ENCODE measurements at regions not wholly inside any gene's neighbourhood (a gene's known extent, or its start where the extent isn't known, plus 50 kb on each side); places are given as distances from the start of the nearest gene placed in this dataset.

GRCh38 chr3:90087703-90088102 lies 980.3 kb downstream of the EPHA3 start:
- intact Hi-C loops (cut with micrococcal nuclease; ENCODE audit: unreplicated experiment): no loop called here
- in situ Hi-C loops (cut with HindIII; ENCODE audit: extremely low pct_ligation_motif_present, low pct_unique_long_range_greater_than_20kb): no loop called here
- Histone ChIP-seq H3K9me3 (ENCODE audit: low read length) (no peaks in the 10 kb centered on the region), H3K4me1 (ENCODE audit: insufficient read depth, low read length) (no peaks in the 10 kb centered on the region), H2AFZ (ENCODE audit: low read length) (no peak overlapping the region), H3K36me3 (replicated peaks in 1 of 2; ENCODE audit: control insufficient read depth in 1 of 2, insufficient read depth in 2 of 2, low read length in 2 of 2) (no peaks in the 10 kb centered on the region), H4K20me1 (ENCODE audit: insufficient read depth, low read length) (no peaks in the 10 kb centered on the region), H3K4me3 (replicated peaks in 1 of 3; ENCODE audit: insufficient read depth in 1 of 3, low read depth in 2 of 3, low read length in 3 of 3) (no peak overlapping the region), H3K27ac (ENCODE audit: extremely low read length, insufficient read depth, low read length) (no peak overlapping the region), H3K4me2 (ENCODE audit: low read depth, low read length) (no peak overlapping the region), H3K9ac (ENCODE audit: insufficient read depth, low read depth, low read length) (no peak overlapping the region), H3K79me2 (ENCODE audit: insufficient read depth, low read length) (no peaks in the 10 kb centered on the region), H3K27me3 (ENCODE audit: control insufficient read depth in 1 of 2, insufficient read depth in 2 of 2, low read length in 2 of 2) (no peaks in the 10 kb centered on the region)
- FAIRE-seq: no peak
- 73% methylated on average over 2 of the region's 2 CpGs for WGBS (ENCODE audit: low lambda C conversion rate)
- ChIA-PET POLR2A (no interaction called here), CTCF (ENCODE audit: low intra/inter-chr PET ratio, low total read pairs) (no interaction called here)
- no peak for ATAC-seq
- no TSS peak for BruUV-seq (replicated peaks)
- no peak for TF ChIP-seq SIN3A (IDR thresholded peaks at IDR 0.05; ENCODE audit: borderline replicate concordance, low read depth, low read length)
- no peak for TF ChIP-seq PAF1 (CRISPR knock-in tag; IDR thresholded peaks at IDR 0.05)
- no peak for TF ChIP-seq HDAC1 (CRISPR knock-in tag; IDR thresholded peaks at IDR 0.05)
- no peak for TF ChIP-seq NFYC (CRISPR knock-in tag; IDR thresholded peaks at IDR 0.05)
- TF ChIP-seq HIVEP1 (CRISPR knock-in tag; IDR thresholded peaks at IDR 0.05): no peak
- TF ChIP-seq RBM39 (IDR thresholded peaks at IDR 0.05; ENCODE audit: low read depth, low read length, poor library complexity, severe bottlenecking): no peak
- TF ChIP-seq MAFK (conservative IDR thresholded peaks at IDR 0.05 in 1 of 2, IDR thresholded peaks at IDR 0.05 in 1 of 2; ENCODE audit: low read length in 2 of 2): no peak
- TF ChIP-seq NR2F1 (CRISPR knock-in tag; IDR thresholded peaks at IDR 0.05): no peak
- TF ChIP-seq ZBTB14 (CRISPR knock-in tag; IDR thresholded peaks at IDR 0.05): no peak
- TF ChIP-seq ZNF773 (CRISPR knock-in tag; IDR thresholded peaks at IDR 0.05; ENCODE audit: borderline replicate concordance): no peak
- TF ChIP-seq TEF (CRISPR knock-in tag; IDR thresholded peaks at IDR 0.05): no peak
- no peak for TF ChIP-seq ZNF550 (CRISPR knock-in tag; IDR thresholded peaks at IDR 0.05; ENCODE audit: borderline replicate concordance)
- TF ChIP-seq MAX (IDR thresholded peaks at IDR 0.05): no peak
- no peak for TF ChIP-seq ZNF251 (CRISPR knock-in tag; IDR thresholded peaks at IDR 0.05)
- no peak for TF ChIP-seq MTF1 (CRISPR knock-in tag; IDR thresholded peaks at IDR 0.05)
- no peak for TF ChIP-seq HMGXB3 (CRISPR knock-in tag; IDR thresholded peaks at IDR 0.05; ENCODE audit: borderline replicate concordance)
- TF ChIP-seq JDP2 (CRISPR knock-in tag; IDR thresholded peaks at IDR 0.05; ENCODE audit: borderline replicate concordance): no peak
- DNase-seq (ENCODE audit: low spot score): no peak

Data from HepG2 (cell line).